ENCODE measurements at regions not wholly inside any gene's neighbourhood (a gene's known extent, or its start where the extent isn't known, plus 50 kb on each side); places are given as distances from the start of the nearest gene placed in this dataset.

GRCh38 chr13:60331249-60332012, 65.6 kb upstream of the TDRD3 start:
- TF ChIP-seq CTCF (conservative IDR thresholded peaks at IDR 0.05 in 1 of 2, IDR thresholded peaks at IDR 0.05 in 1 of 2; ENCODE audit: extremely low read depth in 1 of 2, insufficient read depth in 1 of 2, low read depth in 1 of 2, low read length in 2 of 2): no peak
- no peak for TF ChIP-seq EZH2 (IDR thresholded peaks at IDR 0.05; ENCODE audit: borderline replicate concordance, low read length)
